ENCODE measurements at regions not wholly inside any gene's neighbourhood (a gene's known extent, or its start where the extent isn't known, plus 50 kb on each side); places are given as distances from the start of the nearest gene placed in this dataset.
"Not testable (repeated sequence)": the region's sequence is repeated elsewhere in the genome, so short reads cannot be mapped to it uniquely, and the experiment has no call there.

DNA sequence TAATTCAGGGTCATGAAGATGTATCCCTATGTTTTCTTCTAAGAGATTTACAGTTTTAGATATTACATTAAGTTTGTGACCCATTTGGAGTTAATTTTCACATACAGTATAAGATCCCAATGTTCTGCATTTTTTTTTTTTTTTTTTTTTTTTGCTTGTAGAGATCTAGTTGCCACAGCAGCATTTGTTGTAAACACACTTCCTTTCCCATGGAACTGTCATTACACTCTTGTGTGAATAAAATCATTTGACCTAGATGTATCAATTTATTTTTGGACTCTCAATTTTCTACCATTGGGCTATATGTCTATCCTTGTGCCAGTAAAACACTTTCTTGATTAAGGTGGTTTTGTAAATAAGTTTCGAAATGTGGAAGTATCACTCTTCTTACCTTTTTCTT, 1107.2 kb downstream of the TECRL start:
- no peak for DNase-seq (ENCODE audit: low read depth, low spot score)

DNA sequence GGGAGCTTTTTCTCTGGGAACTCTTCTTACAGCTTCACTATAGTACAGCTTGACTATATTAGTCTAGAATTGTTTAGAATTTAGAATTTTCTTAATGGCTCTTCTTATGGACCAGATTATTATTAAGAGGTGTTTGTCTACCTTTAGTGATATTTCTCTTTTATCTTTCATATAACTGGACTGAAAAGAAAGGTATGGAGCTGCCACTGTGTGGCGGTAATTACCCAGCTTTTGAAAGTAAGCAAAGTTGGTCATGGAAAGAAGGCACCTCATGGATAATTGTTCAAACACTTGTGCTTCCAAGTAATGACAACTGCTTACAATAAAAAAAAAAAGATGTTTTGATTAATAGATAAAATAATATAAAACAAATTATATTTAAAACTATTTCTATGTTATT, 1112.5 kb downstream of the TECRL start:
- DNase-seq (ENCODE audit: low read depth, low spot score) = no peak

DNA sequence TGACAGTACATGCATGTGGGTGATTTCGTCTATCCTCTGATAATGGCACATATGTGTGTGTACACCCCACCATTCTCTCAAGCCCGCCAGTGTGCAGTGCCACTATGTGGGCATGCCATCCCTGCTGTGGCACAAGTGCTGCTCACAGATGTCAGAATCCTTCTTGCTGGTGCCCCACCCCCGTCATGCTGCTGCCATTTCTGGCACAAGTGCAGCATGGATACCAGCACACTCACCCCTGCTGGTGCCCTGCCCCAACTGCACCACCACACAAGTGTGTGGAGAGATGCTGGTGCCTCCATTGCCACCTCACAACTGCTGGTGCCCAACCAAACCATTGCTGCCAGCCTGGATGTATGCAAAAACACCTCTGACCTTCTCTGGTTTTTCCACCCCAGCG, 1133.8 kb downstream of the TECRL start:
- no peak for DNase-seq (ENCODE audit: low read depth, low spot score)

DNA sequence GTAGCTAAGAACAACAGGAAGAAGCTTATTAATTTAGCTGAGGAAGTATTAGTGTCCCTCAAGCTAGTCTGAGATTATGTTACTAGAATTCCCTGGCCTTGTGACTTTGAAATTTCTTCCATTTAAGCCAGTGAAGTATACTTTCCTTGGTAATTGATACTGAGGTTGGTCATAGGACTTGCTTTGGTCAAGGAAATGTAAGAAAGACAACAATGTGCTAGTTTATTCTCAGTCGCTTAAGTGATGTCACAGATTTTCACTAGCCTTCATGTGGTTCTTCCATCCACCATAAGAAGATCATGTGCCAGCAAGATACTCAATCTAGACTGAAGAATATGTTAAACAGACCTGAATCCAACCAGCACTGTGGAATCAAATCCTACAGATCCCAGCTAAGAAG, 1140.1 kb downstream of the TECRL start:
- no peak for DNase-seq (ENCODE audit: low read depth, low spot score)

DNA sequence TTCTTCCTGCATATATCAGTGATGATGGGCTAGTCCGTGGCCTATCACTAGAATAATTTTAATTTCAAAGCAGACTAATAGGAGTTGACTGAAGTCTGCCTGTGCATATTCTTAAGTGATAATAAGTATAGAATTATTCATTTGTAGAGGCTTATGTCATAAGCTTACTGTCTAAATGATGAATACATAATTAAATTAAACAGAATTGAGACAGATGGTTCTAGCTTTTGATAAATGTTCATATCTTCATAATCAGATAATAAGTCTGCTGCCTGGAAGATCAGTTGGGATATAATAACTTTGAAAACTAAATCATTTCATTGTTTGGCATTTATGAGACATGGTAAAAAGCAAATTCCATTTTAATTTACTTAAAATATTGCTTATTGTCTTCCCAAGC, 1175.6 kb downstream of the TECRL start:
- DNase-seq (ENCODE audit: low read depth, low spot score) = no peak

DNA sequence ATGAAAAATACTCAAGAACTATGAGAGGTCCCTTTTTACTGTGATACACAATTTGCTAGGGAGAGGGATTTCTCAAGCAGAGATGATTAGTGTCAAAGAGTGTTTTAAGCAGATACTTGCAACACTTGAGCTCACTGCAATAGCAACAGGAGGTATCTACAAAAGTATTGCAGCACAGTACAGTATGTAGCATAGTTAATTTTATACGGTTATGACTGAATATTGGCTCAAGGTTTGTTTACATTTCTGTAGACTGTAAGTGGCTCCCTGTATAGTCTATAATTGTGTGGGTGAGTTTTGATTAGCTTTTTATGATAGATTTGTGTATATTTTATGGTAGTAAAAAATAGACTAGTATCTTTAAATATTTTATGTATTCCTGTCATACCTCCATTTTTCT, 1177.2 kb downstream of the TECRL start:
- DNase-seq (ENCODE audit: low read depth, low spot score) = no peak

DNA sequence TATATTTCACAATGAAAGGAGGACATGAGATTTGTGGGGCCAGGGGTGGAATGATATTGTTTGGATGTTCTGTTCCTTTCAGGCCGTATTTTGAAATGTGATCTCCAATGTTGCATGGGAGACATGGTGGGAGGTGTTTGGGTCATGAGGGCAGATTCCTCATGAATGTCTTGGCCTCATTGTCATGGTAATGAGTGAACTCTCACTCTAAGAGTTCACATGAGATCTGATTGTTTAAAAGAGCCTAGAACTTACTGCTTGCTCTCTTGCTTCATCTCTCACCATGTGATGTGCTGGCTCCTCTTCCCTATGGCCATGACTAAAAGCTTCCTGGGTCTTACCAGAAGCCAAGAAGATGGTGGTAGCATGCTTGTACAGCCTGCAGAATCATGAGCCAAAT, 1183.0 kb downstream of the TECRL start:
- no peak for DNase-seq (ENCODE audit: low read depth, low spot score)

DNA sequence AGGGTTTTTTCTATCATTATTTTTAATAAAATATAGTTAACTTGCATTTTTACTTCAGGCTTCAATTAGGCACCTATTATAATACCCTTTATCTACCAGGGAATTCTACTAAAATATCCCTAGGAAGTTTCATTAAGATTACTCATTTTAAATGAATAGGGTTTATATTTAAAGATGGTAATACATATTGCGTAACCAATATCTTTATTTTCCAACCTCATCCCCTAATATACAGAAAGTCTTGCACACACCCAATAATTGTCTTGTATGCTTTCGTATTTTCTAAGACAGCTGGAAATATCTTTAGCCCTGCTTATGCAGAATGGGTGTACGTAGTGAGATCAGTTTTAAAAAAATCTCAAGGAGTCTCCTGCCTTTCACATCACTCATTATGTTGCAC, 1186.8 kb downstream of the TECRL start:
- DNase-seq (ENCODE audit: low read depth, low spot score) = no peak

DNA sequence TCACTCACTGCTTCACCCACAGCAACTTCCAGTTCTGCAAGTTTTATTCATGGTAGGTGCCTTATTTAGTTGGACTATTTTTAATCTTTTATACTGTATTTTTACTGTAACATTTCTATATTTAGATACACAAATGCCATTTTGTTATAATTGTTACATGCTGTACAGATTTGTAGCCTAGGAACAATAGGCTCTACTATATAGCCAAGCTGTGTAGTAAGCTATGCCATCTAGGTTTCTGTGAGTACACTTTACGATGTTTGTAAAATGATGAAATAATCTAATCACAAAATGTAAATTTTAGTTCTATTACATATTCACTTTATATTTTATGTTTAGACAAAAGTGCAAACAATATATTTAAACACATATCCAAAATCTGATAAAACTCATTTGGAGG, 1187.8 kb downstream of the TECRL start:
- DNase-seq (ENCODE audit: low read depth, low spot score) = no peak

DNA sequence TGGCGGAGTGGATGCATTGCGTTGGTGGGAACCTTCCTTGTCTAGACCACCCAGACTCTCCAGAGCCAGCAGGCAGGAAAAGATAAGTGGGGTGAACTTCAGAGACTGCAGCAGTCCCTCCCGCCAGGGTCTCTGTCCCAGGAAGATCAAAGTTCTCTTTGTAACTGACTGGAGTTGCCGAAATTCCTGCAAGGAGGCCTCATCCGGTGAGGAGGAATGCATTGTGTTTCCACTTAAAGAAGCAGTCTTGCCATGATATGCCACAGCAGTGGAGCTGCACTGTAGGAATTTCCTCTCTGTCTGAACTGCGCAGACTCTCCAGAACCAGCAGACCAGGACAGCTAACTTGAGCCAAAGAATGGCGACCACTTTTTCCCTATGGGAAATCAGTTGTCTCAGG, 1190.4 kb downstream of the TECRL start:
- DNase-seq (ENCODE audit: low read depth, low spot score) = no peak

DNA sequence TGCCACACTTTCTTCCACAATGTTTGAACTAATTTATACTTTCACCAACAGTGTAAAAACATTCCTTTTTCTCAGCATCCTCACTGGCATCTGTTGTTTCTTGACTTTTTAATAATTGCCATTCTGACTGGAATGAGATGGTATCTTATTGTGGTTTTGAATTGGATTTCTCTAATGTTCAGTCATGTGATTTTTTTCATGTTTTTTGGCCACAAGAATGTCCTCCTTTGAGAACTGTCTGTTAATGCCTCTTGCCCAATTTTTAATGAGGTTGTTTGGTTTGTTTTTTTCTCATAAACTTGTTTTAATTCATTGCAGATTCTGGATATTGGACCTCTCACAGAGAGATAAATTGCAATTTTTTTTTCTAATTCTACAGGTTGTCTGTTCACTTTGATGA, 1195.2 kb downstream of the TECRL start:
- no peak for DNase-seq (ENCODE audit: low read depth, low spot score)

DNA sequence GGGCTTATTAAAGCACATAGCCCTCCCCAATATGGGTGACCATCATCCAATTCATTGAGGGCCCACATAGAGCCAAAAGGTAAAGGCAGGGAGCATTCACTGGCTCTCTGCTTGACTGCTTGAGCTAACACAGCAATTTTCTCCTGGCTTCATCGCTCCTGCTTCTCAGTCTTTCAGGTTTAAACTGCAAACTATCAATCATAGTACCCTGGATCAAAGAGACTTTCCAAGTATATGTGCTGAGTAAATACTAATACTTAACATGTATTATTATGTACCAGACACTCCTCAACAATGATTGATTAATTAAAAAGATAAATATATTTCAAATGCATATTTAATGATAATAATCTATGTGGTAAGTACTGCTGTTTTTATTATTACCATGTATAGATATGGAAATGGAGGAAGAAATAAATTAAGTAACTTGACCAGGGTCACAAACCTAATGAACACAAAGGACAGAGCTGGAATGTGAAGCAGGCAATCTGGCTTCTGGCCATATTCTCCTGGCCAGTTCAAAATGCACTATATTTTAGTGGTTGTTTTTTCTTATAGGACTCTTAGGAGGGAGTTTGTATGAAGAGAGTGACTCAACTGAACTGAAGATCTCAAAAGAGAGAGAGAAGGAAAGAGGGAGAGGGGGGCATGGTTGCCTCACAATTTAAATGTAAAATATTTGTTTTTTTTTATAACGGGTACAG, 1197.3 kb downstream of the TECRL start:
- no peak for DNase-seq (ENCODE audit: low read depth, low spot score)

DNA sequence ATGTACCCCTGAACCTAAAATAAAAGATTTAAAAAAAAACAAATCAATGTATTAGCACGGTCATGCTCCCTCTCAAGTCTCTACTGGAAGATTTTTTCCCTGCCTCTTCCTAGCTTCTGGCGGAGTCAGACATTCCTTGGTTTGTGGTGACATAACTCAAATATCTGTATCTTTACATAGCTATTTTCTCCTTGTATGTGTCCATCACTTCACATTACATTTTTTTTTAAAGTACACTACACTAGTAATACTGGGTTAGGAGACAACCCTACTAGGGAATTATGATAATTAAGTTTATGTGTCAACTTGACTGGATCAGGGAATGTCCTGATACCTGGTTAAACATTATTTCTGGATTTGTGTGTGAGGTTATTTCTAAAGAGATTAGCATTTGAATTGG, 1197.9 kb downstream of the TECRL start:
- no peak for DNase-seq (ENCODE audit: low read depth, low spot score)

DNA sequence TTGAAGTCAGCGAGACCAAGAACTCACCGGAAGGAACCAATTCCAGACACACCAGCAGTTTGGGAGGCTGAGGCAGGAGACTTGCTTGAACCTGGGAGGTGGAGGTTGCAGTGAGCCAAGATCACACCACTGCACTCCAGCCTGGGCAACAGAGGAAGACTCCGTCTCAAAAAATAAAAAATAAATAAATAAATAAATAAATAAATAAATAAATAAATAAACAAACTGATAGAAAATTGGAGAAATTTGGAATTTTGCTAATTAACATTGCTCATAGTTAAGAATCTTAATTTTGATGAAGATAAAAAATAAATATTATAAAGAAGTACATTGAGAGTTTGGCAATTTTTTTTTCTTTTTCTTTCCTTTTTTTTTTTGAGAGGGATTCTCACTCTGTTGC, 1216.2 kb downstream of the TECRL start:
- DNase-seq (ENCODE audit: low read depth, low spot score) = not testable (repeated sequence)

DNA sequence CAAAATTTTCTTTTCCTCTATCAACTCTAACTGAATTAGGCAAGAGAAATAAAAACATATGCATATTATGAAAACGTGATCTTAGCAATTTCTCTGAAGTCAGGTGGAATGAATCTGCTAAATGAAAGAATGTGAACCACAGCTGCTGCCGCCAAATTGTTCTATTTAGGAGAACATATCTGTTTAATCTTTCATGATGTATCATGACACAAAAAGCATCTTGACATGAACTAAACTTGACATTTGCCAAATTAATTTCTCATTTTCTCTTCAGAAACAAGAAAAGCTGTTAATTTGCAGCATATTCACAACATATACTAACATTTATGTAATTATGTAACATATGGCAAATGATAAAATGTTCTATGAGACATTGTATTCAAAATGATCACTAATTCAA, 1237.9 kb downstream of the TECRL start:
- DNase-seq (ENCODE audit: low read depth, low spot score) = no peak

DNA sequence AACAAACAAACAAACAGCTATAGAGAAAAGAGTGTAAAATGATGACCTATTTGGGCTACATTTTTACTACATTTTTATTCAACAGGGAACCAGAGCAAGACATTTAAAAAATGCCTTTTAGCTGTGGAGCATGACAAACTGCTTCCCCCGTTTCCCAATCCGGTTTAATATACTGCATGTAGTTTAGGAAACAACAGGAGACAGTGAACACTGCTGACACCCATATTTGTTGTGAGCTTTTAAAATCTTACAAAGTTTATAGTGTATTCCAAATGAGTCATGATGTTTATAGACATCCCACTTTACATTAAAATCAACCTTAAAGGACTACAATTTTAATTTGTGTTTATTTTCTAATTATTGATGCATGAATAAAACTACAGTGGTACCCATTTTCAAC, 1238.3 kb downstream of the TECRL start:
- no peak for DNase-seq (ENCODE audit: low read depth, low spot score)

DNA sequence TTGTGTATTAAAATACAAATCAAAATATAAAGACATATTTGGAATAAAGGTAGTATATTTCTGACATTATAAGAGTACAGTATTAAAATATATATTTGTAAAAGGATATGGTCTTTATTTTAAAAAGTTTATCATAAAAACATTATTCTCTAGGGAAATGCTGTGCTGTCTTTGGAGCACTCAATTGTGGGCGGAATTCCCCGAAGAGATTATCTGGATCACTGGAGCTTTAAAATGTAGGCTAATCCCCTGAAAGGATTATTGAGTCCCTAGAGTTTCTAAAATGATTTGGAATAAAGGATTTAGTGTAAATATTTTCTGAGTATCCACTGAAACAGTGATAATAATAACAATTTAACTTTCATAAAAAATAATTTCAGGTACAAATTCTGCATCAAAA, 1239.4 kb downstream of the TECRL start:
- DNase-seq (ENCODE audit: low read depth, low spot score) = no peak

DNA sequence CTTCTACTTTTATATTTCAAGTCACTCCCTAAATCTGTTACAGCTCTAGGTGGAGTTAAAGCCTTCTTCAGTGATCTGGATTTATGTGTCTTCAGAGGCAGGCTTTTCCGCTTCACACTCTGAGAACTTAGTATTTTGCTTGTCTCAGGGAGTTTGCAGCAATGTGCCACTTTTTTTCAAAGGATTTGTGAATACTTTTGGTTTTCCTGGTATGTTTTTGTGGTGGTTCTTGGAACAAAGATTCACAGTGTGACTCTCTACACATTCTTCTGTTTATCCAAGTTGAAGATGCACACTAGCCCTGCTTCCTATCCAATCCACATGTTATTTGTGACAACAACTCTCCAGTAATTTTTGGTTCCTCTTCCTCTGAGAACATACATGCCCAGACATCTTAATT, 1253.7 kb downstream of the TECRL start:
- no peak for DNase-seq (ENCODE audit: low read depth, low spot score)

DNA sequence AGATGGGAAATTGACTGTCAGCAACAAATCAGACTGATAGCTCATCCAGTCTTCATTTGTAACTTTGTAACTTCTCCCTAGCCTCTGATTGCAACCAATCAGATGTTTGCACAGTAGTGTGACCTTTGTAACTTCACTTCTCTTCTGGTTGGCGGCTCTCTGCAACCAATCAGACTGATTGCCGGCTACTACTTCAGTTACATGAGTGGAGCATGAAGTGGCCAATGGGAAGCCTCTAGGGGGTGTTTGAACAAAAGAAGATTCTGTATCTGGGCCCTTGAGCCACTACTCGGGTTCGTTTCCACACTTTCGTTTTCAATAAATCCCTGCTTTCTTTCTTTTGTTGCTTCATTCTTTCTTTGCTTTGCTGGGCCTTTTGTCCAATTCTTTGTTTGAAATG, 1285.8 kb downstream of the TECRL start:
- DNase-seq (ENCODE audit: low read depth, low spot score) = no peak

DNA sequence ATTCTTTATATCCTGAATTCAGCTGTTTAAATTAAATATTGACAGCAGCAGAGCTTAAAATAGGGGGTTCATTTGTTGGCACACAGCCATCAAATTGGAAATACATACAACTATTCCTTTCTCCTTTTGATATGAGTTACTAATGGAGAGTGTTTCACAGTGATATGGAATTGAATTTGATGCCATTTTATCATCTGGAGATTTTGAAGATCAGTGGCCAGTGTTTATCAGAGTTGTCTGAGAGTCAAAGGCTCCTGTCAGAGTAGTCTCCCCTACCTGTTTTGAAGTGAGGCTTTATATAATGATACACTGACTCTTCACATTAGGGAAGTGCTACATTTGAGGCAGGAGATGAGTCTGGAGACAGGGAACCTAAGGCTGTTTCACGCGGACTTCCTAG, 1286.3 kb downstream of the TECRL start:
- no peak for DNase-seq (ENCODE audit: low read depth, low spot score)

DNA sequence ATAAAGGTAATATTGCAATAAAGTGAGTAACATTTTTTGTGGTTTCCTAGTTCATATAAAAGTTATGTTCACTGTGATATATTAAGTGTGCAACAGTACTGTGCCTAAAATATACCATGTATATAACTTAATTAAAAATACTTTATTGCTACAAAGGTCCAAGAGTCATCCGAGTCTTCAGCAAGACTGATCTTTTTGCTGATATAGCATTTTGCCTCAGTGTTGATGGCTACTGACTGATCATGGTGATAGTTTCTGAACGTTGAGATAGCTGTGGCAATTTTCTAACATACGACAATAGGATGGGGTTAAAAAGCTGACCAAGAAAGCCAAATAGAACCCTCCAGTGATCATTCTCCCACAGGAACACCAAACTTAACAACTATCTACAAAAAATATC, 1302.7 kb downstream of the TECRL start:
- no peak for DNase-seq (ENCODE audit: low read depth, low spot score)

DNA sequence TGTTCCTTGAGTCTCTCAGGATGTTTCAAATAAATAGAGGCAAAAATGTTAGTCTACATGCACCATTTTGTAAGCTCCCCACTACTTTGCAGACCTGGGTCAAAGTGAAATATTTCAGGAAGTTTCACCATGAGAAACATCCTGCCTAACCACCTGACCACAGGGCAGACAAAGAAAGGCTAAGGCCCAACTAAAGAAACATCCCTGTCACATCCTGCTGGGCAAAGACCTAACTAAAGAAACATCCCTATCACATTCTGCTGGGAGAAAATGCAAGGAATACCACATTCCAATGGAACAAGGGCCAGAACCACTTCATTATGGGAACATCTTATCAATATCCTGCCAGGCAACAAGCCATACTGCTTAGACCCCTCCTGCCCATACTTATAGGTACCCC, 1303.4 kb downstream of the TECRL start:
- DNase-seq (ENCODE audit: low read depth, low spot score) = no peak

DNA sequence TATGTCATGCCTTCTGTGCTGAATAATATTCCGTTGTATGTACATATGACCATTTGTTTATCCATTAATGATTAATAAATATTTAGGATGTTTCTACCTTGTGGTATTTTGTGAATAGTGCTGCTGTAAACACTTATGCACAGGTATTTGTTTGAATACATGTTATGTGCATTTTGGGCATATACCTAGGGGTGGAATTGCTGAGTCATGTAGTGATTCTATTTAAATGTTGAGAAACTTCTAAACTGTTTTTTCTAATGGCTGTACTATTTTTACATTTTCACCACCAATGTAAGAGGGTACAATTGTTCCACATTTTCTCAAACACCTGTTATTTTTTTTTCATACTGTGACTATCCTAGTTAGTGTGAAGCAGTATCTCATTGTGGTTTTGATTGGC, 1318.6 kb downstream of the TECRL start:
- no peak for DNase-seq (ENCODE audit: low read depth, low spot score)

DNA sequence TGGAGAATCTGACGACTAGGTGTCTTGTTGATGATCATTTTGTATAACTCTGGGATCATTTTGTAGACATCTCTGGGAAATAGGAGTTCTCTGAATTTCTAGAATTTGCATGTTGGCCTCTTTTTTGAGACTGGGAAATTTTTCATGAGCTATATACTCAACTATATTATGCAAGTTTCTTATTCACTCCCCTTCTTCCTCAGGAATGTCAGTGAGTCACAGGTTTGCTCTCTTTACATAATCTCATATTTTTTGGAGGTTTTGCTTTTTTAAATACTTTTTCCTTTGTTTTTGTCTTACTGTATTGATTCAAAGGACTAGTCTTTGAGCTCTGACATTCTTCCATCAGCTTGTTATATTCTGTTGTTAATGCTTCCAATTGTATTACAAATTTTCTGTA, 1324.2 kb downstream of the TECRL start:
- DNase-seq (ENCODE audit: low read depth, low spot score) = no peak

Measured in smooth muscle cell of the brain vasculature (primary cell).